Skeletal muscle tissue (tissue), 3 donors: ENCODE measurements at regions not wholly inside any gene's neighbourhood (a gene's known extent, or its start where the extent isn't known, plus 50 kb on each side); places are given as distances from the start of the nearest gene placed in this dataset.

Source experiments
- H3K27ac ChIP-seq: one replicate; pipeline ENCODE4 v1.7.0; 2013; ENCODE audit warnings: mild to moderate bottlenecking, low read depth, low read length, inconsistent platforms
- H3K27me3 ChIP-seq, 3 donors: one replicate each; pipeline ENCODE4 v1.7.0; 2013; ENCODE audit warnings: low read length in 3 of 3; ENCODE audit not compliant: control insufficient read depth in 3 of 3, insufficient read depth in 3 of 3
- H3K36me3 ChIP-seq, 3 donors: one replicate each; pipeline ENCODE4 v1.7.0; 2013; ENCODE audit warnings: low read length in 3 of 3; ENCODE audit not compliant: control insufficient read depth in 3 of 3, insufficient read depth in 3 of 3
- H3K4me1 ChIP-seq, 3 donors: one replicate each; pipeline ENCODE4 v1.7.0; 2013; ENCODE audit warnings: low read length in 3 of 3, mild to moderate bottlenecking in 3 of 3; ENCODE audit not compliant: control insufficient read depth in 3 of 3, insufficient read depth in 3 of 3
- H3K4me3 ChIP-seq, 3 donors: one replicate each; pipeline ENCODE4 v1.7.0; 2013; ENCODE audit warnings: low read length in 3 of 3
- H3K9ac ChIP-seq, 3 donors: one replicate each; pipeline ENCODE4 v1.7.0; 2013; ENCODE audit warnings: low read length in 3 of 3, mild to moderate bottlenecking in 3 of 3, moderate library complexity in 2 of 3, low read depth in 1 of 3
- H3K9me3 ChIP-seq, 3 donors: one replicate each; pipeline ENCODE4 v1.7.0; 2013; ENCODE audit warnings: low read length in 3 of 3; ENCODE audit not compliant: control insufficient read depth in 3 of 3
- donor health status: Osteomylitis.

DNA sequence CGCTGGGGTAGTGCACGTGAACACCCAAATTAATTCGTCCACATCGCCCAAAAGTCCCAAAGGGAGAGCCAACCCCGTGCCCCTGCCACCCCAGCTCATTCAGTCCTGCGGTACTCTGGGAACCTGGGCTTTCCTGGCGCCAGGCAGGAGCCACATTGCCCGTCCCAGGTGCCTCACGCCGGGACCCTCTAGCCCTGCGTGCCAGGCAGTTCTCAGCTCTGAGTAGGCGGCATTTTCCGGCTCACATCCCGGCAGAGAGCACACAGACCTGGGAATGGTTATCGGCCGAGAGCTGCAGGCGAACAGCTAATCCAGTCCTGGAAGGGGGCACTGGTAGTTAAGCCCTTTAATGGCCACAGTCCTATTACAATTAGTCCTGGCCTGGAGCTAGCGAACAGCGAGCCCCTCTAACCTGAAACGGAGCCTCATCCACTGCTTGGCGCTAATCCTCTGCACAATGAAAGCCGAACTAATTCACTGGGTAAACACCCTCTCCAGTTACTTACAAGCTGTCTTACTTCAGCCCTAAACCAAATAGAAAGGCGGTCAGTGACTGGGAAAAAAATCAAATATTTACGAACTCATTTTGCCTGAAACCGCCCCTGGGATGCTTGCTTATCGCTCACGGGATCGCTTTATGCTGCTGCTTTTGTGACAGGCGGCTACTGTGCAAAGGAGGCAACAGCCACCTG is 254.6 kb upstream of the SOX14 start:
- Histone ChIP-seq H3K9ac (no peak overlapping the region), H3K27ac (no peak overlapping the region), H3K4me3 (no peak overlapping the region), H3K4me1 (peaks cover 0 to 3% (median 0%) of the 10 kb centered on the region in 3 donors), H3K27me3 (no peaks in the 10 kb centered on the region), H3K36me3 (no peaks in the 10 kb centered on the region), H3K9me3 (no peaks in the 10 kb centered on the region)

DNA sequence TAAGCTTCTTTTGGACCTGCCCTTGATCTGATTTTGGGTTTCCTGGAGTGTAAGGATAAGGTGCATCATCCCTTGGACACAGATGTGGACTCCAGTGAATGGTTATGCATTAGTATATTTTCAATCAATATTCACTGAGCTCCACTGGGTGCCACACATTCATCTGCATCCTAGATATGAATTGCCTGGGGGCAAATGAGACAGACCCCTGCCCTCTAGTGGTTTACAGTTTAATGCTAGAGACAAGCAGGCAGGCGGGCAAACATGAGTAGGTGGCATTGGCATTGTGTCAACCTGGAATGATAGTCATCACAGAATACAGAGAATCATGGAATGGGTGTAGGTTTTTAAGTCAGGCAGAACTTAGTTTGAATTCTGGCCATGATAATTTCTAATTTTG is 252.5 kb upstream of the SOX14 start:
- H3K36me3 ChIP-seq: no peaks in the 10 kb centered on the region
- no peak overlapping the region for H3K9ac ChIP-seq

DNA sequence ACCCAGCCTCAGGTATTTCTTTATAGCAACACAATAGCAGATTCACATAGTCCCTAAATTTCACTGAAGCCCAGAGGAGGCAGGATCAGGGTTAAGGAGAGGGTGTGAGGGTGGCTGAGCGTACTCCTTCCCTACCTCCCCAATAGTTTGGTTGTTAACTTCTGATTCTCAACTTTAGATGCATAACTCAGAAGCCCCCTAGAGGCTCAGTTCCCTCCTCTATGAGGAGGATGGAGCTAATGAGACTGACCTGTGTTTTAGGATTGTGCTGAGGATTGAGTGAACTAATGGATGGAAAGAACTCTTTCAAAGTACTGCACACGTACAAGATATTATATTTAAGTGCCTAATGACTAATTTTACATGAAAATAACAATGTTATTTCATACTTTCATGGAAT is 249.3 kb upstream of the SOX14 start:
- H3K36me3 ChIP-seq: no peaks in the 10 kb centered on the region
- H3K4me3 ChIP-seq: no peak overlapping the region
- H3K4me1 ChIP-seq: no peaks in the 10 kb centered on the region
- no peak overlapping the region for H3K9ac ChIP-seq
- no peak overlapping the region for H3K27ac ChIP-seq
- H3K27me3 ChIP-seq: no peaks in the 10 kb centered on the region
- no peaks in the 10 kb centered on the region for H3K9me3 ChIP-seq

More for the DNA sequence above, 252.5 kb upstream of the SOX14 start:
- Histone ChIP-seq H3K9me3 (no peaks in the 10 kb centered on the region), H3K4me1 (peaks cover 0 to 3% (median 0%) of the 10 kb centered on the region in 3 donors), H3K27ac (no peak overlapping the region), H3K27me3 (no peaks in the 10 kb centered on the region), H3K4me3 (no peak overlapping the region)

DNA sequence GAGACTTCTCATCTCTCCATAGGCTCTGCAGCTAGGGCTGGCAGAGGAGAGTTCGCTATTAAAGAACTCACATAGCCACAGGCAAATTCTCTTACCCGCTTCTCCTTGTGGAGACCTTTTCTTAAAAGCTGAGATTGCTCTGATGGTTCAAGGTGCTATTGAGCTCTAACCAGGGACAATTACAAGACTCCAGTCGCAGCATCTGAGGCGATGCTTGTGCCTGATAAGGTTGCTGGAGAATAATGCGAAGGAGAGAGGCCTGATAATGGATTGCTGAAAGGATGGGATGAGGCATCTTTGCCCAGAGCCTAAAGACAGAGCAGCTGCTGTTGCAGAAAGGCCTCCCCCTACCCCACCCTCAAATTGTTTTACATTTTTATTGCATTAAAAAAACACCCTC is 244.5 kb upstream of the SOX14 start:
- Histone ChIP-seq H3K9me3 (no peaks in the 10 kb centered on the region), H3K4me3 (no peak overlapping the region), H3K9ac (no peak overlapping the region), H3K36me3 (no peaks in the 10 kb centered on the region), H3K27ac (no peak overlapping the region), H3K4me1 (no peaks in the 10 kb centered on the region), H3K27me3 (no peaks in the 10 kb centered on the region)

DNA sequence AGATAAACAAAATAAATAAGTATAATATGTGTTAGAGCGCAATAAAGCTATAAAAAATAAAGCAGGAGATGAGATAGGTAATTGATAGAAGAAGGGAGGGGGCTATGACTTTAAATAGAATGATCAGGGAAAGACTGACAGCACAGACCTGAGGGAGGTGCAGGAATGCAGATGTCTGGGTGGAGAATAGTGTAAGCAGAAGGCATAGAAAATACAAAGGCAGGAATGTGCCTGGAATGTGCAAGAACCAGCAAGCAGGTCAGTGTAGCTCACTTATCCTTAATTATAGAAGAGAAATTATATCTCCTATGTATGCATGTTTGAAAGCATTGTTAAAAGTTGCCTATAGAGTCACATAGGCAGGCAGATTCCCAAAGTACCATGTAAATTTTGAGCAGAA is 239.4 kb upstream of the SOX14 start:
- Histone ChIP-seq H3K9ac (no peak overlapping the region), H3K27ac (no peak overlapping the region), H3K36me3 (no peaks in the 10 kb centered on the region), H3K9me3 (no peaks in the 10 kb centered on the region), H3K4me1 (no peaks in the 10 kb centered on the region), H3K4me3 (no peak overlapping the region), H3K27me3 (no peaks in the 10 kb centered on the region)

DNA sequence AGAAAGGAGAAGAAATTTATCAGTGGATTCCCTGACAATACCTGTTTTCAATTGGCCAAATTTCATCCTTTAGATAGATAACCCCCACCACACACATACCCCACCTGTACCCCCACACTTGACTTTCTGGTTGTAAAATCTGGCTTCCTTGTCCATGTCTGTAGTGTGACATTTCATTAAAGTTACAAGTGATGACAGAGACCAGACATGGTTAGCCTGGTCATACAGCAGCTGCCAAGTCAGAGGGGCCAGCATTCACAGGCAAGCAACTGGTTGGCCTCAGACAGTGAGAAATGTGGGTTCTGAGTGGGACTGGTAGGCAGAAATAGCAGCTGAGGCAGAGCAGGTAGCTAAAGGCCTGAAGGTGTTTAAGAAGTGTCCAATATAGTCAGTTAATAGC is 238.6 kb upstream of the SOX14 start:
- H3K27me3 ChIP-seq: no peaks in the 10 kb centered on the region

DNA sequence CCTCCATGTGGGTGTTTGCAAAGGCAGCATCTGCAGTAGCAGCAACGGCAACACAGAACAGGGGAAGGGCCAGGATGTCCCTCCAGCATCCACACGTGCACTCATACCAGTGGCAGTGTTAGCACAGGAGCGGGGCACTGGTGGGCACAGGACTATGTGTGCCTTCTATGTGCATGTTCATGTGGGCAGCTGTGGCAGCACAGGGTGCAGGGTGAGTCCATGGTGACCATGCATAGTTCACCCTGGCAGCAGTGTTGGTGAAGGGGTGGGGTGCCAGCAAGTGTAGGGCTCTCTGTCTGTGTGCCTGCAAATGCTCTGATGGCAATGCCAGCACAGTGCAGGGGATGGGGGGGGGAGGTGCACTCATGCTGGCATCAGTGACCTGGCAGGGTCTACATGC is 222.1 kb upstream of the SOX14 start:
- Histone ChIP-seq H3K9me3 (no peaks in the 10 kb centered on the region), H3K9ac (no peak overlapping the region), H3K4me1 (no peaks in the 10 kb centered on the region), H3K36me3 (no peaks in the 10 kb centered on the region), H3K27ac (no peak overlapping the region), H3K27me3 (no peaks in the 10 kb centered on the region), H3K4me3 (no peak overlapping the region)

More for the DNA sequence above, 238.6 kb upstream of the SOX14 start:
- Histone ChIP-seq H3K4me3 (no peak overlapping the region), H3K9ac (no peak overlapping the region), H3K27ac (no peak overlapping the region), H3K9me3 (no peaks in the 10 kb centered on the region), H3K36me3 (no peaks in the 10 kb centered on the region), H3K4me1 (no peaks in the 10 kb centered on the region)

DNA sequence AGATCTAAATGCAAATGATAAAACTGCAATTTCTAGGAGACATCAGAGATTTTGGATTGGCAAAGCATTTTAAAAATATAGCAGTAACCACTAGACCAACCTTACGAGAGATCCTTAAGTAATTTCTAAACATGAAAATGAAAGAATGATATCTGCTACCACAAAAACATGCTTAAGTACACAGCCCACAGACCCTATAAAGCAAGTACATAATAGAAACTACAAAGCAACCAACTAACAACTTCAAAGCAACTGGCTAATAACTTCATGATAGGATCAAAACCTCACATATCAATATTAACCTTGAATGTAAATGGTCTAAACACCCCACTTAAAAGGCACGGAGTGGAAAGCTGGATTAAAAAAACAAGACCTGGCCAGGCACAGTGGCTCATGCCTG is 209.9 kb upstream of the SOX14 start:
- Histone ChIP-seq H3K27ac (no peak overlapping the region), H3K4me1 (no peaks in the 10 kb centered on the region), H3K27me3 (no peaks in the 10 kb centered on the region), H3K9ac (no peak overlapping the region), H3K4me3 (no peak overlapping the region), H3K36me3 (no peaks in the 10 kb centered on the region), H3K9me3 (no peaks in the 10 kb centered on the region)

DNA sequence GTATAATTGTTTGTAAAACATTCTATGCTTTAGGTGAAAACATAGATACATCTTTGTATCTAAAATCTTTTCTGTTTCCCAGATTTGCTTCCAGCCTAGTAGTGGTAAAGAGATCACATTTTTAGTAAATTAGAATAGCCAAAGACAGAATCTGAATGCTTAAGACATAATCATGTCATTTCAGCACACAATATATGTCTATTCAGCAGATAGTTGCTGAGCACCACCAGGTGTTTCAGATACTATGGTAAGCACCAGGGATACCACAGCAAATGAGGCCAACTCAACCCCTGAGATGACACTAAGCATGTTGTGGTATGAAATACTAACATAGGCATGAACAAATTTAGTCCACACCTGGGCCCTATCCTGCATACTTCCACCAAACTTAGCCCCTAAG is 195.2 kb upstream of the SOX14 start:
- no peak overlapping the region for H3K27ac ChIP-seq
- H3K4me3 ChIP-seq: no peak overlapping the region
- H3K4me1 ChIP-seq: no peaks in the 10 kb centered on the region
- no peaks in the 10 kb centered on the region for H3K9me3 ChIP-seq
- no peaks in the 10 kb centered on the region for H3K27me3 ChIP-seq
- no peaks in the 10 kb centered on the region for H3K36me3 ChIP-seq
- no peak overlapping the region for H3K9ac ChIP-seq

DNA sequence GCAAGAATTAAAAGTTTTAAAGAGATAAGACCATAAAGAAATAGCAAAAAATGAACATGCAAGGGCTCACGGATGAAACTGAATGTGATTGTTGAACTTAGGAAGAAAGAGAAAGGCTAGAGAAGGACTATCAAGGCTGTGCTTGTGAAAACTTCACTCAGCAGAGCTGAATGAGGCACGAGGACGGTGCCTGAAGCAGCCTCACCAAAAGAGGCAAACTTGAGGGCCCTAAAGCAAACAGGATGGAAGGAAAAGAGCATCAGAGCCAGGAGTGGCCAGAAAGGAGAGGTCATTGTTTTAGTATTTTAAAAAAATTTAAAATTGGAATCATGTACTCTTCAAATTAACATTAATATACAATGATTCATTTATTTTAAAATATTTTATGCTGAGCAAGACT is 191.2 kb upstream of the SOX14 start:
- Histone ChIP-seq H3K4me3 (no peak overlapping the region), H3K9ac (no peak overlapping the region), H3K9me3 (no peaks in the 10 kb centered on the region), H3K4me1 (no peaks in the 10 kb centered on the region), H3K36me3 (no peaks in the 10 kb centered on the region), H3K27ac (no peak overlapping the region), H3K27me3 (no peaks in the 10 kb centered on the region)
